B cell (primary cell): ENCODE measurements at regions not wholly inside any gene's neighbourhood (a gene's known extent, or its start where the extent isn't known, plus 50 kb on each side); places are given as distances from the start of the nearest gene placed in this dataset.

Experiments used
- ATAC-seq: fragments of 200-7000 bp; cut with Tn5 transposase; one replicate; pipeline ENCODE4 v1.10.0; 2021; ENCODE audit warnings: low read depth, mild to moderate bottlenecking, moderate number of reproducible peaks, moderate library complexity
- CTCF ChIA-PET: fragments of 350-600 bp; sonication (Branson Sonifier 250); formaldehyde crosslinking; loops from one replicate; lab custom pipeline; 2021; ENCODE audit warnings: antibody characterized with exemption, inconsistent platforms; lab: Charles Lee
- POLR2A ChIA-PET: fragments of 350-600 bp; sonication (Branson Sonifier 250); formaldehyde crosslinking; loops from one replicate; lab custom pipeline; 2021; ENCODE audit warnings: antibody characterized with exemption; lab: Charles Lee
- DNase-seq: peaks from one replicate; pipeline ENCODE4 v3.0.0; 2013
- H2AFZ ChIP-seq: 2 replicates; pipeline ENCODE4 v1.6.1; 2012; ENCODE audit warnings: mild to moderate bottlenecking, low read depth, low read length; ENCODE audit not compliant: insufficient read depth, poor library complexity, severe bottlenecking
- H3K27ac ChIP-seq, 2 donors: 1 replicate in 1 of 2; 2 replicates in 1 of 2; pipeline ENCODE4 v1.5.1; 2012 to 2013; ENCODE audit warnings: low read length in 2 of 2, mild to moderate bottlenecking in 2 of 2, moderate library complexity in 1 of 2
- H3K27me3 ChIP-seq, 4 experiments: fragments of 200-600 bp in 1 of 4; sonication (generic) in 1 of 4; replicated peaks in 1 of 4; 1 replicate in 2 of 4; 2 replicates in 2 of 4; pipeline versions ENCODE4 v1.6.1 to v1.7.0; 2013 to 2016; ENCODE audit warnings: low read length in 3 of 4, mild to moderate bottlenecking in 2 of 4, mixed read lengths in 1 of 4, moderate library complexity in 1 of 4; ENCODE audit not compliant: insufficient read depth in 4 of 4, control insufficient read depth in 3 of 4; ENCODE audit errors: control extremely low read depth in 1 of 4
- H3K36me3 ChIP-seq, 2 experiments: replicated peaks in 1 of 2; 1 replicate in 1 of 2; 2 replicates in 1 of 2; pipeline versions ENCODE4 v1.6.1 to v1.7.1; 2013; ENCODE audit warnings: low read length in 1 of 2; ENCODE audit not compliant: insufficient read depth in 2 of 2, control insufficient read depth in 1 of 2; ENCODE audit errors: control extremely low read depth in 1 of 2, extremely low read depth in 1 of 2
- H3K4me1 ChIP-seq, 2 donors: fragments of 200-600 bp in 1 of 2; sonication (generic) in 1 of 2; 1 replicate in 1 of 2; 2 replicates in 1 of 2; pipeline versions ENCODE4 v1.5.1 to v1.6.1; 2013 to 2017; ENCODE audit warnings: low read length in 2 of 2; ENCODE audit not compliant: control insufficient read depth in 2 of 2, insufficient read depth in 2 of 2
- H3K4me2 ChIP-seq: replicated peaks from 2 replicates; pipeline ENCODE3; 2012; ENCODE audit warnings: mild to moderate bottlenecking, low read depth, low read length; ENCODE audit not compliant: poor library complexity, severe bottlenecking
- H3K4me3 ChIP-seq, 5 experiments: fragments of 200-600 bp in 1 of 5; sonication (generic) in 1 of 5; 1 replicate in 3 of 5; 2 replicates in 2 of 5; pipeline versions ENCODE4 v1.5.1 to v1.7.0; 2011 to 2016; ENCODE audit warnings: low read length in 4 of 5, mild to moderate bottlenecking in 4 of 5, low read depth in 2 of 5, control low read depth in 1 of 5, moderate library complexity in 1 of 5; ENCODE audit not compliant: insufficient read depth in 1 of 5; ENCODE audit errors: control extremely low read depth in 1 of 5, extremely low read depth in 1 of 5
- H3K79me2 ChIP-seq: fragments of 200-600 bp; sonication (generic); one replicate; pipeline ENCODE4 v1.6.0; 2016; ENCODE audit warnings: low read length; ENCODE audit not compliant: control insufficient read depth, insufficient read depth
- H3K9ac ChIP-seq: fragments of 200-600 bp; sonication (generic); 2 replicates; pipeline ENCODE4 v1.6.1; 2017; ENCODE audit warnings: mild to moderate bottlenecking, low read length, moderate library complexity
- H3K9me3 ChIP-seq, 3 donors: one replicate each; pipeline versions ENCODE4 v1.6.1 to v1.7.1; 2013; ENCODE audit warnings: low read length in 2 of 3; ENCODE audit not compliant: control insufficient read depth in 2 of 3, insufficient read depth in 1 of 3; ENCODE audit errors: control extremely low read depth in 1 of 3
- H4K20me1 ChIP-seq: 2 replicates; pipeline ENCODE4 v1.6.0; 2012; ENCODE audit warnings: mild to moderate bottlenecking, low read length; ENCODE audit not compliant: insufficient read depth, control insufficient read depth, poor library complexity, severe bottlenecking
- H3K27ac Mint-ChIP-seq: one replicate; pipeline ENCODE4 v1.8.0; 2021; ENCODE audit warnings: mixed read lengths
- H3K27me3 Mint-ChIP-seq: one replicate; pipeline ENCODE4 v1.8.0; 2021; ENCODE audit warnings: mixed read lengths
- H3K4me1 Mint-ChIP-seq: one replicate; pipeline ENCODE4 v1.8.0; 2021; ENCODE audit warnings: mixed read lengths
- H3K4me3 Mint-ChIP-seq: one replicate; pipeline ENCODE4 v1.8.0; 2021; ENCODE audit warnings: mixed read lengths
- H3K9me3 Mint-ChIP-seq: one replicate; pipeline ENCODE4 v1.8.0; 2022; ENCODE audit warnings: mixed read lengths; ENCODE audit not compliant: insufficient read depth
- CTCF ChIP-seq: fragments of 200-600 bp; IDR thresholded peaks from one replicate; pipeline ENCODE4 v1.8.0; 2022; ENCODE audit warnings: antibody characterized with exemption, mild to moderate bottlenecking
- EZH2 ChIP-seq: IDR thresholded peaks from 2 replicates; pipeline ENCODE4 v1.6.1; 2012; ENCODE audit warnings: borderline replicate concordance, low read depth, mild to moderate bottlenecking, moderate library complexity, low read length; ENCODE audit not compliant: insufficient read depth, poor library complexity, severe bottlenecking
- WGBS: methylation state at CpG from one replicate; pipeline ENCODE4 v1.1.5; 2013; ENCODE audit warnings: missing lambda C conversion rate; ENCODE audit not compliant: insufficient coverage; 5-methylcytosine and 5-hydroxymethylcytosine counted together
- intact Hi-C: fragments of 100-400 bp; cut with micrococcal nuclease; formaldehyde crosslinking; loops from one replicate; pipeline ENCODE4 v1.10.0; 2022

GRCh38 chr2:38163579-38163978, 87.6 kb upstream of the CYP1B1 start:
- Mint-ChIP-seq H3K4me3 (no peak overlapping the region), H3K27me3 (peaks cover 58% of the 10 kb centered on the region), H3K4me1 (peaks cover 5% of the 10 kb centered on the region), H3K9me3 (no peaks in the 10 kb centered on the region), H3K27ac (no peak overlapping the region)
- no peaks in the 10 kb centered on the region for H3K36me3 ChIP-seq
- peaks cover 0 to 8% (median 1%) of the 10 kb centered on the region in 4 experiments for H3K27me3 ChIP-seq
- no peaks in the 10 kb centered on the region for H3K4me1 ChIP-seq
- DNase-seq (no peak), ATAC-seq (no peak)
- H3K9ac ChIP-seq, result no peak overlapping the region
- intact Hi-C loops, result no loop called here
- H3K4me2 ChIP-seq, result no peak overlapping the region
- TF ChIP-seq EZH2 (no peak), CTCF (no peak)
- POLR2A ChIA-PET, result no interaction called here
- H3K9me3 ChIP-seq, result no peaks in the 10 kb centered on the region
- CTCF ChIA-PET, result no interaction called here
- WGBS, result 100% methylated on average over 1 of the region's 1 CpG
- H3K27ac ChIP-seq, result no peak overlapping the region
- H3K79me2 ChIP-seq, result no peaks in the 10 kb centered on the region
- H3K4me3 ChIP-seq, result no peak overlapping the region
- no peaks in the 10 kb centered on the region for H4K20me1 ChIP-seq
- no peak overlapping the region for H2AFZ ChIP-seq

- WGBS, result 14% methylated on average over 1 of the region's 3 CpGs
- POLR2A ChIA-PET, result no interaction called here
- no peak overlapping the region for H3K4me3 ChIP-seq
- no peaks in the 10 kb centered on the region for H3K79me2 ChIP-seq
- no peaks in the 10 kb centered on the region for H4K20me1 ChIP-seq
- H3K4me2 ChIP-seq, result no peak overlapping the region
- H3K27me3 ChIP-seq, result peaks cover 0 to 8% (median under 1%) of the 10 kb centered on the region in 4 experiments
- ATAC-seq (no peak), DNase-seq (no peak)
- Mint-ChIP-seq H3K27ac (no peak overlapping the region), H3K4me1 (peaks cover 5% of the 10 kb centered on the region), H3K9me3 (no peaks in the 10 kb centered on the region), H3K4me3 (no peak overlapping the region), H3K27me3 (peaks cover 52% of the 10 kb centered on the region)
- H3K4me1 ChIP-seq, result no peaks in the 10 kb centered on the region
- H3K9ac ChIP-seq, result no peak overlapping the region
- TF ChIP-seq CTCF, result no peak
- TF ChIP-seq EZH2, result no peak
- H2AFZ ChIP-seq, result no peak overlapping the region
- intact Hi-C loops, result no loop called here
- no peak overlapping the region for H3K27ac ChIP-seq
- CTCF ChIA-PET, result no interaction called here
- H3K9me3 ChIP-seq, result no peaks in the 10 kb centered on the region
- H3K36me3 ChIP-seq, result no peaks in the 10 kb centered on the region
Observed at GRCh38 chr2:38163006-38163405, 87.1 kb upstream of the CYP1B1 start.
